ENCODE measurements at regions not wholly inside any gene's neighbourhood (a gene's known extent, or its start where the extent isn't known, plus 50 kb on each side); places are given as distances from the start of the nearest gene placed in this dataset.

GRCh38 chr22:23397613-23398567, 182.2 kb downstream of the IGLL1 start:
- CTCF ChIA-PET: no interaction called here
- H3K36me3 ChIP-seq (ENCODE audit: insufficient read depth, low read length, poor library complexity, severe bottlenecking): no peaks in the 10 kb centered on the region
- intact Hi-C loops (cut with micrococcal nuclease; ENCODE audit: unreplicated experiment): no loop called here

GRCh38 chr22:23397008-23397612, 183.0 kb downstream of the IGLL1 start:
- Histone ChIP-seq H3K27ac (ENCODE audit: low read depth, low read length, poor library complexity, severe bottlenecking) (no peak overlapping the region), H3K4me1 (ENCODE audit: insufficient read depth, low read length, poor library complexity, severe bottlenecking) (no peaks in the 10 kb centered on the region), H3K4me3 (ENCODE audit: low read depth, low read length, poor library complexity, severe bottlenecking) (no peak overlapping the region), H3K27me3 (replicated peaks; ENCODE audit: insufficient read depth, low read depth, low read length, poor library complexity) (no peaks in the 10 kb centered on the region), H3K36me3 (ENCODE audit: insufficient read depth, low read length, poor library complexity, severe bottlenecking) (no peaks in the 10 kb centered on the region), H3K9me3 (ENCODE audit: low read depth, low read length, poor library complexity, severe bottlenecking) (no peaks in the 10 kb centered on the region)
- no TSS peak for BruUV-seq (replicated peaks)
- TF ChIP-seq CTCF (conservative IDR thresholded peaks at IDR 0.05; ENCODE audit: low read depth, low read length) (no peak), EZH2 (IDR thresholded peaks at IDR 0.05; ENCODE audit: borderline replicate concordance, low read depth, low read length, poor library complexity, severe bottlenecking) (no peak)
- CTCF ChIA-PET: no interaction called here
- POLR2A ChIA-PET (ENCODE audit: low non-redundant PET): no interaction called here
- intact Hi-C loops (cut with micrococcal nuclease; ENCODE audit: unreplicated experiment): no loop called here
- DNase-seq (ENCODE audit: low spot score): no peak

More at GRCh38 chr22:23397613-23398567, 182.2 kb downstream of the IGLL1 start:
- no peak for DNase-seq (ENCODE audit: low spot score)
- Histone ChIP-seq H3K27ac (ENCODE audit: low read depth, low read length, poor library complexity, severe bottlenecking) (no peak overlapping the region), H3K9me3 (ENCODE audit: low read depth, low read length, poor library complexity, severe bottlenecking) (no peaks in the 10 kb centered on the region), H3K4me3 (ENCODE audit: low read depth, low read length, poor library complexity, severe bottlenecking) (no peak overlapping the region), H3K27me3 (replicated peaks; ENCODE audit: insufficient read depth, low read depth, low read length, poor library complexity) (no peaks in the 10 kb centered on the region), H3K4me1 (ENCODE audit: insufficient read depth, low read length, poor library complexity, severe bottlenecking) (no peaks in the 10 kb centered on the region)
- TF ChIP-seq CTCF (conservative IDR thresholded peaks at IDR 0.05; ENCODE audit: low read depth, low read length) (no peak), EZH2 (IDR thresholded peaks at IDR 0.05; ENCODE audit: borderline replicate concordance, low read depth, low read length, poor library complexity, severe bottlenecking) (no peak)
- no TSS peak for BruUV-seq (replicated peaks)
- POLR2A ChIA-PET (ENCODE audit: low non-redundant PET): no interaction called here

GRCh38 chr22:23396362-23397007, 183.6 kb downstream of the IGLL1 start:
- TF ChIP-seq CTCF (conservative IDR thresholded peaks at IDR 0.05; ENCODE audit: low read depth, low read length) (no peak), EZH2 (IDR thresholded peaks at IDR 0.05; ENCODE audit: borderline replicate concordance, low read depth, low read length, poor library complexity, severe bottlenecking) (no peak)
- Histone ChIP-seq H3K4me1 (ENCODE audit: insufficient read depth, low read length, poor library complexity, severe bottlenecking) (no peaks in the 10 kb centered on the region), H3K36me3 (ENCODE audit: insufficient read depth, low read length, poor library complexity, severe bottlenecking) (no peaks in the 10 kb centered on the region), H3K27me3 (replicated peaks; ENCODE audit: insufficient read depth, low read depth, low read length, poor library complexity) (no peaks in the 10 kb centered on the region), H3K4me3 (ENCODE audit: low read depth, low read length, poor library complexity, severe bottlenecking) (no peak overlapping the region), H3K27ac (ENCODE audit: low read depth, low read length, poor library complexity, severe bottlenecking) (no peak overlapping the region), H3K9me3 (ENCODE audit: low read depth, low read length, poor library complexity, severe bottlenecking) (no peaks in the 10 kb centered on the region)
- no TSS peak for BruUV-seq (replicated peaks)
- ChIA-PET POLR2A (ENCODE audit: low non-redundant PET) (no interaction called here), CTCF (no interaction called here)
- intact Hi-C loops (cut with micrococcal nuclease; ENCODE audit: unreplicated experiment): no loop called here
- DNase-seq (ENCODE audit: low spot score): no peak
